ENCODE measurements at regions not wholly inside any gene's neighbourhood (a gene's known extent, or its start where the extent isn't known, plus 50 kb on each side); places are given as distances from the start of the nearest gene placed in this dataset.
"Not testable (repeated sequence)": the region's sequence is repeated elsewhere in the genome, so short reads cannot be mapped to it uniquely, and the experiment has no call there.

DNA sequence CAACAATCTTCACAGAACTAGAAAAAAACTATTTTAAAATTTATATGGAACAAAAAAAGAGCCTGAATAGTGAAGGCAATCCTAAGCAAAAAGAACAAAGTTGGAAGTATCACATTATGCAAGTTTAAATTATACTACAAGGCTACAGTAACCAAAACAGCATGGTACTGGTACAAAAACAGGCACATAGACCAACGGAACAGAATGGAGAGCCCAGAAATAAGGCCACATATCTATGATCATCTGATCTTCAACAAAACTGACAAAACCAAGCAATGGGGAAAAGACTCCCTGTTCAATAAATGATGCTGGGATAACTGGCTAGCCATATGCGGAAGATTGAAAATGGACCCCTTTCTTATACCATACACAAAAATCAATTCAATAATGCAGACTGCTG, 74.4 kb upstream of the RTN4 start:
- not testable (repeated sequence) for H3K9ac ChIP-seq (ENCODE audit: extremely low read depth, low read length, poor library complexity, severe bottlenecking); H3K4me3 Mint-ChIP-seq; DNase-seq; H3K27me3 ChIP-seq (ENCODE audit: control insufficient read depth, insufficient read depth, low read length, poor library complexity, severe bottlenecking); H3K9me3 Mint-ChIP-seq; H3K9me3 ChIP-seq (ENCODE audit: control insufficient read depth, low read length); H3K36me3 Mint-ChIP-seq (ENCODE audit: low read depth); H3K27ac ChIP-seq (ENCODE audit: low read depth, low read length); H3K27me3 Mint-ChIP-seq (ENCODE audit: insufficient read depth); H3K27ac Mint-ChIP-seq; H3K4me3 ChIP-seq (ENCODE audit: low read length); H3K36me3 ChIP-seq (ENCODE audit: control insufficient read depth, insufficient read depth, low read length)
- 98 to 100% methylated on average over 1 to 2 of the region's 2 CpGs for WGBS, 2 experiments (ENCODE audit: insufficient coverage in 1 of 2, insufficient read length in 1 of 2)
- H3K4me1 ChIP-seq (ENCODE audit: control insufficient read depth, insufficient read depth, low read length), result peaks cover 14% of the 10 kb centered on the region
- H3K4me1 Mint-ChIP-seq, result peaks cover 17% of the 10 kb centered on the region

DNA sequence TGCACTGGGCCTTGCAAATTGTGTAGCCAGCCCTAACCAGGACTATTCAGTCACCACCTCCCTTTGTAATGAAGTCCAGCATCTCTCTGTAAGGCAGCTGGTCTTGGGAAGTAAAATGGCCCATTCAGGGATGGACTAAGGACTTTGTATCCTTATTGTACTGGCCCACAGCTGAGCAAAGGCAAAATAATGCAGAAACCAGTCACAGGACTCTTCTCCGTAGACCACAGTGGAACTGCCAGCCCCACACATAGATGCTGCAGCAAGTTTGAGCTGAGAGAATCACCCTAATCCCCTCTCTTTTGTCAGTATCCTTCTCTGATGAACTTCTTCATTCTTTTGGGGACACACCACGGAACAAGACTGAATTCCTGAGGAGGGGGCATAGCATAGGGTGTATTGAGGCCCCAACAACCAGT, 73.6 kb upstream of the RTN4 start:
- no peaks in the 10 kb centered on the region for H3K27me3 ChIP-seq (ENCODE audit: control insufficient read depth, insufficient read depth, low read length, poor library complexity, severe bottlenecking)
- no peak overlapping the region for H3K27ac ChIP-seq (ENCODE audit: low read depth, low read length)
- no peak overlapping the region for H3K4me3 ChIP-seq (ENCODE audit: low read length)
- H3K4me1 ChIP-seq (ENCODE audit: control insufficient read depth, insufficient read depth, low read length), result peaks cover 14% of the 10 kb centered on the region
- H3K27me3 Mint-ChIP-seq (ENCODE audit: insufficient read depth), result no peaks in the 10 kb centered on the region
- no peaks in the 10 kb centered on the region for H3K36me3 ChIP-seq (ENCODE audit: control insufficient read depth, insufficient read depth, low read length)
- H3K9me3 Mint-ChIP-seq, result peaks cover 7% of the 10 kb centered on the region
- H3K4me1 Mint-ChIP-seq, result peaks cover 24% of the 10 kb centered on the region
- whole genome bisulfite sequencing, 2 experiments (ENCODE audit: insufficient coverage in 1 of 2, insufficient read length in 1 of 2), result 49 to 65% methylated on average over 2 of the region's 2 CpGs
- no peak for DNase-seq
- H3K9ac ChIP-seq (ENCODE audit: extremely low read depth, low read length, poor library complexity, severe bottlenecking), result no peak overlapping the region
- no peak overlapping the region for H3K27ac Mint-ChIP-seq
- no peak overlapping the region for H3K4me3 Mint-ChIP-seq
- H3K9me3 ChIP-seq (ENCODE audit: control insufficient read depth, low read length), result peaks cover 9% of the 10 kb centered on the region
- TF ChIP-seq, protein P1, sequence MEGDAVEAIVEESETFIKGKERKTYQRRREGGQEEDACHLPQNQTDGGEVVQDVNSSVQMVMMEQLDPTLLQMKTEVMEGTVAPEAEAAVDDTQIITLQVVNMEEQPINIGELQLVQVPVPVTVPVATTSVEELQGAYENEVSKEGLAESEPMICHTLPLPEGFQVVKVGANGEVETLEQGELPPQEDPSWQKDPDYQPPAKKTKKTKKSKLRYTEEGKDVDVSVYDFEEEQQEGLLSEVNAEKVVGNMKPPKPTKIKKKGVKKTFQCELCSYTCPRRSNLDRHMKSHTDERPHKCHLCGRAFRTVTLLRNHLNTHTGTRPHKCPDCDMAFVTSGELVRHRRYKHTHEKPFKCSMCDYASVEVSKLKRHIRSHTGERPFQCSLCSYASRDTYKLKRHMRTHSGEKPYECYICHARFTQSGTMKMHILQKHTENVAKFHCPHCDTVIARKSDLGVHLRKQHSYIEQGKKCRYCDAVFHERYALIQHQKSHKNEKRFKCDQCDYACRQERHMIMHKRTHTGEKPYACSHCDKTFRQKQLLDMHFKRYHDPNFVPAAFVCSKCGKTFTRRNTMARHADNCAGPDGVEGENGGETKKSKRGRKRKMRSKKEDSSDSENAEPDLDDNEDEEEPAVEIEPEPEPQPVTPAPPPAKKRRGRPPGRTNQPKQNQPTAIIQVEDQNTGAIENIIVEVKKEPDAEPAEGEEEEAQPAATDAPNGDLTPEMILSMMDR (conservative IDR thresholded peaks at IDR 0.05), result no peak
- no peaks in the 10 kb centered on the region for H3K36me3 Mint-ChIP-seq (ENCODE audit: low read depth)

DNA sequence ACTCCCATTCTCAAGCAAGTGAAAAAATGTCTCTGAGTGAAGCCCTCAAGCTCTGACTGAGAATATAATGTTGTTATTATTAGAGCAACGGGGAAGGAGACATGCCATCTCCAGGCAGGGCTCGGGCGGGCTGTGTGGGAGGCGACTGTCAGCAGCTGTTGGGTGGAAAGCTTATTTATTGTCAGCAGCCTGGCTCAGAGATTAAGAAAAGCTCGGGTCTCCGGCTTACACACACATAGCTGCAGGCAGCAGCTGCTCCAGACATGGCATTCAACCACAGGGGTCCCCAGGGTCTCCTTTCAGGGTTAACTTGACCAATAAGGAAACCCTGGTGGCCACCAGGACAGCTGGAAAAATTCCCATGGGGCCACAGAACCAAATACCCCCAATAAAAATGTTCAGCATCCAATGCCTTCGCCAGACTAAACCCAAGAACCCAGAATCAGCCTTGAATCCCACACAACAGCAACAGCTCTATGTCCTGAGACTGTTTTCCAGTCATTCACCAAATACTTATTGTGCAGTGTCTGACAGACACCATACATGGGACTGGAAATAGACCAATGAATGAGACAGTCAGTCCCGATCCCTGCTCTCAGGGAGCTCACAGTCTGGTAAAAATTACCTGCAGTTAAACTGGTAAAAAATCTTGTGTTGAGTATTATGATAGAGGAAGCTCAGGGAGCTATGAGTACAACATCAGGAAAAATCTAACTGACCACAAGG, 70.5 kb upstream of the RTN4 start:
- no peak overlapping the region for H3K4me3 Mint-ChIP-seq
- WGBS, 2 experiments (ENCODE audit: insufficient coverage in 1 of 2, insufficient read length in 1 of 2), result 67 to 84% methylated on average over 3 to 8 of the region's 8 CpGs

More for the DNA sequence above, 70.5 kb upstream of the RTN4 start:
- H3K27me3 ChIP-seq (ENCODE audit: control insufficient read depth, insufficient read depth, low read length, poor library complexity, severe bottlenecking), result no peaks in the 10 kb centered on the region
- H3K36me3 ChIP-seq (ENCODE audit: control insufficient read depth, insufficient read depth, low read length), result no peaks in the 10 kb centered on the region
- H3K9me3 ChIP-seq (ENCODE audit: control insufficient read depth, low read length), result peaks cover 9% of the 10 kb centered on the region
- no peak overlapping the region for H3K9ac ChIP-seq (ENCODE audit: extremely low read depth, low read length, poor library complexity, severe bottlenecking)
- Mint-ChIP-seq H3K27me3 (ENCODE audit: insufficient read depth) (no peaks in the 10 kb centered on the region), H3K9me3 (peaks cover 7% of the 10 kb centered on the region), H3K4me1 (peaks cover 24% of the 10 kb centered on the region), H3K36me3 (ENCODE audit: low read depth) (no peaks in the 10 kb centered on the region), H3K27ac (no peak overlapping the region)
- TF ChIP-seq, protein P1 (conservative IDR thresholded peaks at IDR 0.05), result no peak
- peaks cover 10% of the 10 kb centered on the region for H3K4me1 ChIP-seq (ENCODE audit: control insufficient read depth, insufficient read depth, low read length)
- DNase-seq, result no peak
- peak overlapping the region; percentile 69 for H3K27ac ChIP-seq (ENCODE audit: low read depth, low read length)
- no peak overlapping the region for H3K4me3 ChIP-seq (ENCODE audit: low read length)
